ENCODE measurements at regions not wholly inside any gene's neighbourhood (a gene's known extent, or its start where the extent isn't known, plus 50 kb on each side); places are given as distances from the start of the nearest gene placed in this dataset.

GRCh38 chr11:122028036-122028435, 88.0 kb downstream of the BLID start:
- Histone ChIP-seq H3K79me2 (ENCODE audit: control insufficient read depth, insufficient read depth, low read length) (no peaks in the 10 kb centered on the region), H3K9me1 (ENCODE audit: control insufficient read depth, extremely low read depth, insufficient read depth, low read length) (no peaks in the 10 kb centered on the region), H4K20me1 (ENCODE audit: control insufficient read depth, extremely low read depth, insufficient read depth, low read length) (no peaks in the 10 kb centered on the region), H3K36me3 (ENCODE audit: control insufficient read depth in 2 of 2, extremely low read depth in 1 of 2, insufficient read depth in 2 of 2, low read length in 2 of 2) (no peaks in the 10 kb centered on the region), H2AFZ (ENCODE audit: control insufficient read depth, low read length) (no peak overlapping the region), H3K4me1 (ENCODE audit: control insufficient read depth, extremely low read depth, insufficient read depth, low read length) (peaks cover 2% of the 10 kb centered on the region), H3K4me2 (ENCODE audit: control insufficient read depth, extremely low read depth, insufficient read depth, low read depth, low read length) (no peak overlapping the region), H3K9me3 (ENCODE audit: control insufficient read depth, low read depth, low read length) (no peaks in the 10 kb centered on the region), H3K27me3 (ENCODE audit: control insufficient read depth, extremely low read depth, insufficient read depth, low read length) (no peaks in the 10 kb centered on the region), H3K9ac (ENCODE audit: control insufficient read depth, extremely low read depth, insufficient read depth, low read length) (no peak overlapping the region), H3K4me3 (ENCODE audit: control insufficient read depth in 2 of 3, extremely low read depth in 1 of 3, insufficient read depth in 2 of 3, low read depth in 1 of 3, low read length in 3 of 3) (no peak overlapping the region), H3K27ac (ENCODE audit: control insufficient read depth, insufficient read depth, low read length) (no peak overlapping the region)
- DNase-seq (ENCODE audit: low read depth, low spot score) (no peak), FAIRE-seq (no peak)
- dilution Hi-C loops (cut with MboI; ENCODE audit: extremely low pct_ligation_motif_present, low sequenced_read_pairs), result no loop called here
- TF ChIP-seq CTCF (optimal IDR thresholded peaks at IDR 0.05 in 1 of 3, IDR thresholded peaks at IDR 0.05 in 1 of 3, conservative IDR thresholded peaks at IDR 0.05 in 1 of 3; ENCODE audit: extremely low read depth in 1 of 3, insufficient read depth in 2 of 3, low read length in 3 of 3) (no peak), EZH2 (IDR thresholded peaks at IDR 0.05; ENCODE audit: low read length) (no peak)

GRCh38 chr11:122025757-122026156, 90.3 kb downstream of the BLID start:
- no peaks in the 10 kb centered on the region for H3K4me1 ChIP-seq (ENCODE audit: control insufficient read depth, extremely low read depth, insufficient read depth, low read length)
- DNase-seq (ENCODE audit: low read depth, low spot score), result no peak
- no peak overlapping the region for H3K4me2 ChIP-seq (ENCODE audit: control insufficient read depth, extremely low read depth, insufficient read depth, low read depth, low read length)
- dilution Hi-C loops (cut with MboI; ENCODE audit: extremely low pct_ligation_motif_present, low sequenced_read_pairs), result no loop called here
- no peak overlapping the region for H3K9ac ChIP-seq (ENCODE audit: control insufficient read depth, extremely low read depth, insufficient read depth, low read length)
- no peaks in the 10 kb centered on the region for H3K79me2 ChIP-seq (ENCODE audit: control insufficient read depth, insufficient read depth, low read length)
- H3K9me1 ChIP-seq (ENCODE audit: control insufficient read depth, extremely low read depth, insufficient read depth, low read length), result no peaks in the 10 kb centered on the region
- H3K36me3 ChIP-seq (ENCODE audit: control insufficient read depth in 2 of 2, extremely low read depth in 1 of 2, insufficient read depth in 2 of 2, low read length in 2 of 2), result no peaks in the 10 kb centered on the region
- no peaks in the 10 kb centered on the region for H3K9me3 ChIP-seq (ENCODE audit: control insufficient read depth, low read depth, low read length)
- no peak overlapping the region for H2AFZ ChIP-seq (ENCODE audit: control insufficient read depth, low read length)
- no peak overlapping the region for H3K27ac ChIP-seq (ENCODE audit: control insufficient read depth, insufficient read depth, low read length)
- TF ChIP-seq EZH2 (IDR thresholded peaks at IDR 0.05; ENCODE audit: low read length), result no peak
- no peak for TF ChIP-seq CTCF (optimal IDR thresholded peaks at IDR 0.05 in 1 of 3, IDR thresholded peaks at IDR 0.05 in 1 of 3, conservative IDR thresholded peaks at IDR 0.05 in 1 of 3; ENCODE audit: extremely low read depth in 1 of 3, insufficient read depth in 2 of 3, low read length in 3 of 3)
- no peak overlapping the region for H3K4me3 ChIP-seq (ENCODE audit: control insufficient read depth in 2 of 3, extremely low read depth in 1 of 3, insufficient read depth in 2 of 3, low read depth in 1 of 3, low read length in 3 of 3)
- no peaks in the 10 kb centered on the region for H4K20me1 ChIP-seq (ENCODE audit: control insufficient read depth, extremely low read depth, insufficient read depth, low read length)
- no peaks in the 10 kb centered on the region for H3K27me3 ChIP-seq (ENCODE audit: control insufficient read depth, extremely low read depth, insufficient read depth, low read length)
- no peak for FAIRE-seq

Measured in keratinocyte (primary cell).